T-helper 2 cell treated with Interferon-gamma antibody and Interleukin-4, amounts not matched to agents 100 ng/mL and 5 ng/mL, for 36 hours (primary cell): ENCODE measurements at regions not wholly inside any gene's neighbourhood (a gene's known extent, or its start where the extent isn't known, plus 50 kb on each side); places are given as distances from the start of the nearest gene placed in this dataset.
"Not testable (repeated sequence)": the region's sequence is repeated elsewhere in the genome, so short reads cannot be mapped to it uniquely, and the experiment has no call there.

Source experiments
- intact Hi-C: fragments of 100-400 bp; cut with micrococcal nuclease; formaldehyde crosslinking; loops from one replicate; pipeline ENCODE4 v1.15.1; 2023

DNA sequence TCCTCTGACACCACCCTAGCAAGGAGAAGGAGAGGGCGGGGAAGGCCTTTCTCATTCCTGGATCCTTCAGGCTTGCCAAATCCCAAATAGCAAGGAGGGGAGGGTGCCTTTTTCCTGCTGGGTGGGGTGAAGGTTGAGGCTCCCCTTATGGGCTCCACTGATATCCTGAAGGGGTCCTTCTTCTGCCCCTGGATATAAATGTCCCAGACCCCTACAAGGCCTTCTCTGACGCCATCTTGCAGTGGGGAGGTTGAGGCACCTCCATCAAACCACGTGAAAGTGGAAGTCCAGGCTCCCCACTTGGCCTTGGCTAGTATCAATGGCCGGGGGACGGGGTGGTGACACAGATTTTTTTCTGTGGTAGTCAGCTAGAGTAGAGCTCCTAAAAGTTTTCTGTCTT lies 371.3 kb downstream of the GLRX3 start:
- intact Hi-C loops = no loop called here

DNA sequence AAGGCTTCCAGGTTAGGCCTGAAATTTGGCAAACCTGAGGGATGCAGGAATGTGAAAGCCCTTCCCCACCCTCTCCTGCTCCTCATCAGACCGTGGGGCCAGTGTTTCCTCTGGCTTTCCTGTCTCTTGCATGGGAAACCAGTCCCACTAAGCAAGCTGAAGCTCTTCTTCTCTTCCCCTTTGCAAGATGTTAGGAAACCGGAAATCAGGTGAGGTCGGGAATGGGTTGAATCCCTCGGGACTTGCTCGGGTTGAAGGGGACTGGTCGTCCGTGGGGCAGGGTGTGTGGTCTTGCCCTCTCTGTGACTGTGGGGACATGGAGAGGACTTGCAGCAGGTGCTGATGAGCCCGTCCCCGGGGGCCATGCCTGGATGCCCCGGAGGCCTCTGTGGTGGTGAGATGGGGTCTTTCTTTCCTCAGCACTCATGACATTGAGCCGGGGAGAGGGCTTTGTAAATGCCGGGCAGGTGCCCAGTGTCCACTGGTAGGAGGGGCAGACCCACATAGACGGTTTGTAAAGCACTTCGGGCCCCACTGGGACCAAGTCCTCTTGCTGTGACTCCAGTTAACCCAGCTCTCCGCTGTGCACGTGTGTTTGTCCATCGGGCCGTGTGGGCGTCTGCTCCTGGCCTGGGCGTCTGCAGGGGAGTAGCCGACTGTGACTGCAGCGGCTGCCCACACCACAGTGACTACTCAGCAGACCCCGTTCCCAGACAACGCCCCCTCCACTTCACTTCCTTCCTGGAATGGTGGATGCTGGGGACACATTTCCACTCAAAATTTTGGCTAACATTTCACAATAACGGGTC lies 373.9 kb downstream of the GLRX3 start:
- intact Hi-C loops = no loop called here

DNA sequence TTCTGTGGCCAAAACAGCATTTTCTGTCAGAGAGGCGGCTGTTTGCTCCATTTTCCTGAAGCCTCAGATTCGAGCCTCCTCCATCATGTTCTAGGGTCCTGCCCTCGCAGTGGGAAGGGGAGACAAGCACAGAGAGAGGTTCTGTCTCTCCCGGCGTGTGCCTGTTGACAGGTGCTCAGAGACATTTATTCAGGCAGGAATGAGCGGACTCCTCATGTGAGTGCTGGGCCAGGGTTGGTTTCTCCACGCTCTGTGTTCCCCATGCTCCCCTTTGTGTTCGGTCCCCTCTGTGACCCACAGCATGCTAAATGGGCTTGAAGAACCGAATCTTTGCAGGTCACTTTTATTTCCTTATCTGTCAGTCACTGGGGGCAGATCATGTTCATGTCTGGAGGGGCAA lies 374.6 kb downstream of the GLRX3 start:
- intact Hi-C loops = no loop called here

DNA sequence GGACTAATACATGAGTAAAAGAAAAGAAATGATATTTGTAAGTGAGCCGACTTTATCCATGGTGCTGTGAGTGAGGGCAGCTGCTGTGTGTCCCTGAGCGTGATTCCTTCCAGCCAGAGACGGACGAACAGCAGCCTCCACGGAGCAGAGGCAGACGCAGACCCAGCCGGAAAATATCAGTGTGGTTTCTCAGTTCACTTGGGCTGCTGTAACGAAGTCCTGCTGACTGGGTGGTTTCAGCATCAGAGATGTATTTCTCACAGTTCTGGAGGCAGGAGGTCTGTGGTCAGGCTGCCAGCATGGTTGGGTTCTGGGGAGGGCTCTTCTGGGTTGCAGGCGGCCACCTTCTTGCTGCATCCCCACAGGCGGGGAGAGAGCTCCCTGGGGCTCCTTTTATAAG lies 375.6 kb downstream of the GLRX3 start:
- intact Hi-C loops = no loop called here

DNA sequence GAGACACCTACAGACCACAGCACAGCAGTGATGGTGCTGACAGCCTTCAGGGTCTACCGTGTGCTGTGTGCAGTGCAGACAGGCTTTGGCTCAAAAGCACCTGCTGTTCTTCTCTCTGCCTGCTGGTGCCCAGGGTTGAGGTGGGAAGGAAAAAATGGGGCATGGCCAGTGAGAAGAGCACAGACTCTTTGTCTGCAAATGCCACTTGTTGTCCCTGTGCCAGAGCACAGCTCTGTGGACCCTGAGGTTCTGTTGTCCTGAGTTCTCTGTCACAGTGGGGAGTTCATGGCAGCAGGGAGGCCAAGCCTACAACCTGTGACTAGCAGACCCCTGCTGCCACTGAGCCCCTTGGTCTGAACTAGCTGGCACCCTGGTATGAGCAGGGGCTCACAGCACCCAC lies 376.7 kb downstream of the GLRX3 start:
- intact Hi-C loops = no loop called here

DNA sequence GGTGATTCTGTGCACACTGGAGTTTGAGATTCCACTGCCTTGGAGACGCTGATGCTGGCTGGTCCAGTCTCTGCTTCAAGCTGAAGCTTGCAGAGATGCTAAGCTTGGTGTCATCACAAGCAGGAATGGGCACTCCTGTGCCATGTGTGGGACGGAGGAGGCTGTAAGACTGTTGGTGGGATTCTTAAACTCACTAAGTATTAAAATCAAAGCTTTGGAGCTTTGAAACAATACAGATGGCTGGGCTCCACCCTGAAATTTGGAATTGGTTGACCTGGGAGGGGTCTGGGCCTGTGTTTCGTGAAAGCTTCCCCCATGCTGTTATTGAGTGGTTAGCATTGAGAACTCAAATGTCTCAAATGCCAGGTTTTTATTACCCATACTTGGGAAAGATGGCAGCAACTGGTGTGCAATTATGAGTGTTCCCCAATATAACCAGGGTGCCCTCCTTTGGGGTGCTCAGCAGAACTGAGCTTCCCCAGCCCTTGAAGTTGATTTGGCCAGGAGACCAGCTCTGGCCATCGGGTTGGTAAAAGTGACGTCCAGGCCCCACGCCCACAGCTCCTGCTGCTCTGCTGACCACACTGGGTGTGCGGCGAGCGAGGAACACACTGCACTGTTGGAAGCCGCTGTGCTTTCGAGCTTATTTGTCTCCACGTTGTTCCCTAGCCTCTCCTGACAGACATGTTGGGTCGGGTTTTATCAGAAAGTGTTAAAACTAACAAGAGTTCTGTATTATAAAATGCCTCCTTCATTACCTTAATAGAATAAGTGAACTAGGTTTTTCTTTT lies 377.7 kb downstream of the GLRX3 start:
- intact Hi-C loops = no loop called here

DNA sequence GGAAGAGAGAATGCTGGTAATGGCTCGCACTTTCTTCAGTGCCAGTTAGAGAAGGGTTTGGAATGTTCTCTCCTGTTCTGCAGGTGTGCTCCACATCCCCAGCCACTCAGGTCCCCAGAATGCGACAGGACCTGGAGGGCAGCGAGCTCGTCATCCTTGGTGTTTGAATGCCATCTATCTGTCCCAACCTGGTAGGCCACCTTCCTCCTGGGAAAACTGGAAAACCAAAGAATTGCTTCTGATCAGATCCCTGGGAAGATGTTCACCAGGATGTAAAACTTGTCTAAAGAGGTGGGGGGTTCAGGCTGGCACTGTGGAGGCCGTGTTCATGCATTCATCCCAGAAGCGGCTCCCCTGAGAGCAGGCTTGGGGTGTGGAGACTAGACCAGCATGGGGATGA lies 379.5 kb downstream of the GLRX3 start:
- intact Hi-C loops = no loop called here

DNA sequence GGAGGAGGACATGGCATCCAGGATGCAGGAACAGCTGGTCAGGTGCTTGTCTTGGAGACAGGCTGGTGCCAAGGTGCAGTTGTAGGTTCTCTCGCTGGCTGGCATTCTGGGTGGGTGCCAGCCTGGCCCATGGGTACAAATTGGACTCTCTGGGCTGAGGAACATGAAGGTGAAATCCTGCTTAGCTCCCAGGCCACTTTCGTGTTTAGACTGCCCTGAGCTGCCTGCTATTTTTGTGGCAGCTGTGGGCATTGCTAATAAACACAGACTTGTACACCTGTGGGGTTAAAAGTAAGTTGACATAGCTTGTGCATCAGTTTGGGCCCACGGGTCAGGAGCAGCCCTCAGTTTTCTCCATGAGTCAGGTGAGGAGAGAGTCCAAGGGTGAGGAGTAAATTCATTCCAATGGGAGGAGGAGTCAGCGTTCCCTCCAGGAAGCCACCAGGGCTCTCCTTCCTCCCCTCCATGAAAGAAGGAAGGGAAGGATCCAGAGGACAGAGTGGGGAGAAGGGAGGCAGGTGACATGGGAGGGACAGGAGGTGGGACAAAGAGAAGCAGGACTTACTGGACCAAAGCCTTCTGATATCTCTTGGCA lies 380.0 kb downstream of the GLRX3 start:
- intact Hi-C loops = no loop called here

DNA sequence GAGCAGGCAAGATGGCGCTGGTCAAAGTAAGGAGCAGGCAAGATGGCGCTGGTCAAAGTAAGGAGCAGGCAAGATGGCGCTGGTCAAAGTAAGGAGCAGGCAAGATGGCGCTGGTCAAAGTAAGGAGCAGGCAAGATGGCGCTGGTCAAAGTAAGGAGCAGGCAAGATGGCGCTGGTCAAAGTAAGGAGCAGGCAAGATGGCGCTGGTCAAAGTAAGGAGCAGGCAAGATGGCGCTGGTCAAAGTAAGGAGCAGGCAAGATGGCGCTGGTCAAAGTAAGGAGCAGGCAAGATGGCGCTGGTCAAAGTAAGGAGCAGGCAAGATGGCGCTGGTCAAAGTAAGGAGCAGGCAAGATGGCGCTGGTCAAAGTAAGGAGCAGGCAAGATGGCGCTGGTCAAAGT lies 382.7 kb downstream of the GLRX3 start:
- intact Hi-C loops = not testable (repeated sequence)

DNA sequence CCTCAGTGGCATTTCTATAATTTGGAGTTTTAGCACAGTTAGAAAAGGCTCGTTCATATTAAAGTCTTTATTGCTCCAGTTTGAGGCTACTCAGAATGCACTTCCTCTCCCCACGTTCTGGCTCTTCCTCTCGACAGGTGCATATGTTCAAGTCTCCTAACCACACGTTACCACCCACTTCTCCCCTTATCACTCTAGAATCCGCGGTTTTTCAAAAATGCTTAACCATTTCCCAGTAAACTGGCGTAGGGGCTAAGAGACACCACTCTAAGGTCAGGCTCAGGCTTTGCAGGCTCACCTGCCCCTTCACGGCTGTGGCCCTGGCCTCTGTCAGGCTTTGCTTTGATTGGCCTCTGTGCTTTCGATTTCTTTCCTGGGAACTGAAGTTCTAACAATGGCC lies 383.6 kb downstream of the GLRX3 start:
- intact Hi-C loops = no loop called here

DNA sequence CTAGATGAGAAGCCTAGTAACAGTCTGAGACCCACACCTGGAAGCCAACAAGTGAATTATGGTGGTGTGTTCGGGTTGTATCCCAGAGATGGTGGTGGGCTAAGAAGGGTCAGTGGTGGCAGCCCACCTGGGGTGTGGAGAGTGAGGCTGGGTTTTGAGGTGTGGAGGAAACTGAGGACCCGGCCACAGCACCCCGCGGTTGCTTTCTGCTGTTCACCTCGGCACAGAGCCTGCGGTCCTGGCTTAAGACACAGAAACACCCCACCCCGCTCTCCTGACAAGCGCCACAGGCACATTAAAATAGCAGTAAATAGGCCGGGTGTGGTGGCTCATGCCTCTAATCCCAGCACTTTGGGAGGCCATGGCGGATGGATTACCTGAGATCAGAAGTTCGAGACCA lies 395.1 kb downstream of the GLRX3 start:
- intact Hi-C loops = no loop called here

DNA sequence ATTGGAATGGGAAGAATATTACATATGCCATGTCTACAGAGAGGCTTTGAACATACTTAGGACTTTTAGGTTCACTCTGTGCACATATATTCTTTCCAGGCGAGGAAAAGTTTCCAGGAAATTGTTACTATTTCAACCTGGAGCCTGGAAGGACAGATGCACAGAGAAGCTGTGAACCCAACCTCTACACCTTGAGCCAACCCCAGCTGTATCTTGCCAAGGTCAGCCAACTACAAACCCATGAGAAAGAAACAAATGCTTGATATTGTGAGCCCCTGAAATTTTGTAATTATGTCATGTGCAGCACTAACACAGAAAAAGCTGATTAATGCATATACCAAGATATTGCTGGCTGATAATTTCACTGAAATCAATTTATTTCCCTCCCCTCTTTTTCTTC lies 404.9 kb downstream of the GLRX3 start:
- intact Hi-C loops = no loop called here

DNA sequence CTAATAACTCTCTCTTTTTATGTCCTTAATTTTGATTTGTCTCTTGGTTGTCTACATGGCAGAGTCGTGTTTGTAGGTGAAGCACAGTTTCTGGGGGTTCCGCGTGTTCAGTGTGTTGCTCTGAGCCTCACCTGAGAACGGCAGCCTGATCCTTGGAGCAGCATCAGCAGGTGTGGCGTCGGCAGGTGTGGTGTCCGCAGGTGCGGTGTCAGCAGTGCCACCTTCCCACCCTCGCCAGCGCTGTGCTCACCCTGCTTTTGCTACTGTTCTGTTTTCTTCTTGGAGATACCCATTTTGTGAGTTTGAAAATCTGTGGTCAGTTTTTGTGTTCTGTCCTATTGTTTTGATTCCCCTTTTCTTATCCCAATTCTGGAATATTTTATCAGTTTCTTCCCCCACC lies 406.6 kb downstream of the GLRX3 start:
- intact Hi-C loops = no loop called here

DNA sequence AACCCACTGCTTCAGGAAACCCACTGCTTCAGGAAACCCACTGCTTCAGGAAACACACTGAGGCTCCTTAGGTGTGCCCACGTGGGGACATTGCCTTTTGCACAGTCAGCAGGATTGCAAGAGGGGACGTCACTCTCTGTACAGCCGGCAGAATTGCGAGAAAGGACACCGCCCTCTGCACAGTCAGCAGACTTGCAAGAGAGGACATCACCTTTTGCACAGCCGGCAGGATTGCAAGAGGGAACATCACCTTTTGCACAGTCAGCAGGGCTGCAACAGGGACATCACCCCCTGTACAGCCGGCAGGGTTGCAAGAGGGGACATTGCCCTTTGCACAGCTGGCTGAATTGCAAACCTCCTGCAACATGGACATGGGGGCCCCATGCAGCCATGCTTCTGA lies 407.6 kb downstream of the GLRX3 start:
- intact Hi-C loops = no loop called here

DNA sequence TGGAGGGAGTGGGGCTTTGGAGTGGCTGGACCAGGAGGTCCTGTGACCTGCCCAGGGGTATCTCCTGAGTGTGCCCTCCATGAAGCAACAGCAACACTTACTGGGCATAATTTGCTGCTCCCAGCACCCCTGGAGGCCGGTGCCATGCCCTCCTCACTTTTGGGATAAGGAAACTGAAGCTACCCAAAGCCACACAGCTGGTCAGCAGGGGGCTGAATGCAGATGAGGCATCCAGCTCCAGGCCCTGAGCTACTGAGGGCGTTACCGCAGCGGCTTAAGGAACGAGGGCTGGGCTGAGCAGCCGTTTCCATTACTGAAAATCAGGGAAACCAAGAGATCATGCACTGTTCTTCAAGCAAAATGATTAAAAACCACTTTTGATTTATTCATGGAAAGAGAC lies 408.9 kb downstream of the GLRX3 start:
- intact Hi-C loops = no loop called here

DNA sequence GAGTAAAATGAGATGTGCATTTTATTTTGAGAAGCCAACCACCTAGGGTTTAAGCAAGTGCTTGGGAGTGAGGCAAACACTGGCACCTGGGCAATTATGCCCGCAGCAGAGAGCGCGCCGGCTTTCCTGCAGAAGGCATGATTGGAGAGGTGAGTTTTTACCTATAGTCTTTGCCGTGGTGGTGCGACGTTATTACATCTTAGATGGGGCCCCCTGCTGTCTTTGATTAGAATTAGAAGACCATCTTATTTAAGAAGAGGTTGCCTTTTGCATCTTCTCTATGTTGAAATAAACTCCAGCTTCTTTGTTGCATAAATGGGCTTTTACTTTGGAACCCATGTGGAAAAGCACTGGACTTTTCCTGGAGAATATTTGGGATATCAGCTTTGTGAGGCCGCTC lies 409.5 kb downstream of the GLRX3 start:
- intact Hi-C loops = no loop called here

DNA sequence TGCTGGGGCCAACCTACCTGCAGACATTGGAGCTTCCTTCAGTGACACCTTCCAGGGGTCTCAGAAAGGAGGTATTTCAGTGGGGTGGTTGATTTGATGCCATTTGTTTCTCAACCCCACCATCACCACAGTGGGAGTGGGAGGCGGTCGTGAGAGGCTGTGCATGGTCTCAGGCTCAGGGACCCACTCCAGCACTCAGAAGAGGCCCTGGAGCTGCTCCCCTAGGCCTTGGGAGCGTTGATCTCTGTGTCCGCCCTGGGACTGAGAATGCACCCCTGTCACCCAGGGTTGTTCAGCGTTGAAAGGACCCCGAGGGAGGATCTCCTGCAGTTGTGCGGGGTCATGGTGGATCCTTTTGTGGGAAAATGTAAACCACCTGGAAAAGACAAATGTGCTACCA lies 410.6 kb downstream of the GLRX3 start:
- intact Hi-C loops = no loop called here

DNA sequence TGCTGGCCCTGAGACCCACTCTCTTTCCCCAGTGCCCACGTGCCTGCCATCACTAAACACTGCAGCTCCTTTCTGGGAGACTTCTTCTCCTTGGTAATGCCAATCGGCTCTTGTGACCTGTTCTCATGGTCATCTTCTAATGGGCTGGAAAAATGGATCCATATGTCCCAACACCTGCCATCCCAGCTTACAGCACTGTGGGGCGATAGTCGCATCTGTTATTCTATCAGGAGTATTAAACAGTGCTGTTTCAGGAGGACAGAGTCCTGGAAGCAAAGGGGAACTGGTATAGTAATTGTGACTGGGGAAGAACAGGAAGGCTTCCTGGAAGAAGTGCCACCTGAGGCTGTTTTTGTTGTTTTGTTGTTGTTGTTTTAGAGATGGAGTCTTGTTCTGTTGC lies 411.2 kb downstream of the GLRX3 start:
- intact Hi-C loops = no loop called here

DNA sequence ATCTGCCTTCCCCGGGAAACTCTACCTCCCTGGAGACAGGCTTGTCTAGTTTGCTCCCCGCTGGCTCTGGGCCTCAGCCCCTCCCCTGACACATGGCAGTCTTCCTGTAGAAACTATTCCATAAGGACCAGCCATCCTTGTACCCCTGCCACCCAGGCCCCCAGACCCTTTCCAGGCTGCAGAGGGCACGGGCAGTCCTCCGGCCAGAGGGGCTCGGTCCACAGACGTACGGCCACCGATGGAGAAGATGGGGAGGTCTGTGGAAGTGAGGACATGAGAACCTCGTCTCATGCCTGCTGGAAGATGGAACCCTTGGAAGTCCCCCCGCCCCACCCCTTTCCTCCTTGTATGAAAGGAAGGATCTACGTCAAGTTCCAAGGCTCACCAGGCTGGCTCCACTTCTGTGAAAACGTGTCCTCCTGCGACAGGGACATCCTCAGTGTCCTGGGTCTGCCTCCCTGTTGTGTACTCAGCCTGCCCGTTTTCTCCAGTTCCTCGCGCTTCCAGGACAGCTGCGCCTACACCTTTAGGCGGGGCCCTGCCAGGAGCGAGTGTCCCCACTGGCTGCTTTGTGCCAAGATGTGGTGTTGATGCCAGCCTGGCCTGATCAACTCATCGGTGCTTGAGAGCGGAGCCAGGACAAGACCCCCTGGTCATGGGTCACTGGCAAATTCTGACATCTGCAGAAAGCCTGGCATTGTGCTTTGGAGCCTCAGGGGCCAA lies 414.9 kb downstream of the GLRX3 start:
- intact Hi-C loops = no loop called here

DNA sequence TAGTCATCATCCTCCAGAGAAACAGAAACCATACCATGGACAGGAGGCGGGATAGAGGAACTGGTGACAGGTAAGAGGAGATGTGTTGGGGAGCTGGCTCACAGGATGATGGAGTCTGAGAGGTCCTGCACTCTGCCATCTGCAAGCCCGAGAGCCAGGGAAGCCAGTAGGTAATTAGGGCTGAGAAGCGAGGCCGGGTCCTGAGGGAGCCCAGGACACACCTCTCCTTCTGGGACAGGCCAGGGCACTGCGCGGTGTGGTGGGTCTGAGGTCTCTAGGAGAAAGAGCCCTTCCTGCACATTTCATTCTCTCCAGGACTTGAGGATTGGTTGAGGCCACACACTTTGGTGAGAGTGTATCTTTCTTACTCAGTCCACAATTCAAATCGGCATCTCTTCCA lies 415.5 kb downstream of the GLRX3 start:
- intact Hi-C loops = no loop called here

DNA sequence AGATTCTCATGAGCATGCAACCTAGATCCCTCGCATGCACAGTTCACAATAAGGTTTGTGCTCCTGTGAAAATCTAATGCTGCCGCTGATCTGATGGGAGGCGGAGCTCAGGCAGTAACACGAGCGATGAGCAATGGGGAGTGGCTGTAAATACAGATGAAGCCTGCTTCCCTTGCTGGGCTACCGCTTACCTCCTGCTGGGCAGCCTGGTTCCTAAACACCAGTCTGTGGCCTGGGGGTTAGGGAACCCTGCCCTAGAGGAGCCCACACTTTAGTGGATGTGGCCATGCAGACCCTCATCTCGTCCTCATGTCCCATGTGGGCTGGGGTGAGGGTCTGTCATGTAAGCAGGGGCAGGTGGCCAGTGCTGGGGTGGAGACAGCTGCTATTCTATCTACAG lies 417.6 kb downstream of the GLRX3 start:
- intact Hi-C loops = no loop called here
